ENCODE measurements at regions not wholly inside any gene's neighbourhood (a gene's known extent, or its start where the extent isn't known, plus 50 kb on each side); places are given as distances from the start of the nearest gene placed in this dataset.

- TF ChIP-seq EZH2 (IDR thresholded peaks at IDR 0.05; ENCODE audit: borderline replicate concordance, low read depth, low read length, poor library complexity, severe bottlenecking): no peak
- no peak for TF ChIP-seq CTCF (conservative IDR thresholded peaks at IDR 0.05; ENCODE audit: low read depth, low read length)
Observed at GRCh38 chr22:33991620-33992019, 71.3 kb upstream of the LARGE1 start.

Data from A673 (cell line).